GM23338 (cell line): ENCODE measurements at regions not wholly inside any gene's neighbourhood (a gene's known extent, or its start where the extent isn't known, plus 50 kb on each side); places are given as distances from the start of the nearest gene placed in this dataset.

Experiments used
- CREB1 ChIP-seq: fragments of 250-450 bp; sonication (Bioruptor Pico); IDR thresholded peaks from 2 replicates; pipeline ENCODE4 v1.5.0; 2020; ENCODE audit warnings: low read depth, mild to moderate bottlenecking, moderate library complexity
- CTCF ChIP-seq, 2 experiments: fragments of 200-600 bp in 1 of 2; sonication (generic) in 1 of 2; conservative IDR thresholded peaks; 2 replicates each; pipeline versions ENCODE4 v1.5.1 to v1.6.1; 2016 to 2017; ENCODE audit warnings: antibody characterized with exemption in 2 of 2, low read depth in 2 of 2, mild to moderate bottlenecking in 2 of 2, moderate library complexity in 1 of 2
- JUNB ChIP-seq: IDR thresholded peaks from one replicate; pipeline ENCODE4 v1.6.1; 2016; ENCODE audit warnings: antibody characterized with exemption; ENCODE audit not compliant: unreplicated experiment
- NANOG ChIP-seq: IDR thresholded peaks from 2 replicates; pipeline ENCODE4 v1.6.1; 2016; ENCODE audit warnings: antibody characterized with exemption, borderline replicate concordance
- REST ChIP-seq: IDR thresholded peaks from one replicate; pipeline ENCODE4 v1.6.1; 2018; ENCODE audit warnings: antibody characterized with exemption; ENCODE audit not compliant: unreplicated experiment
- STAT1 ChIP-seq: IDR thresholded peaks from one replicate; pipeline ENCODE4 v1.6.1; 2016; ENCODE audit warnings: antibody characterized with exemption; ENCODE audit not compliant: unreplicated experiment
- ZNF462 ChIP-seq: fragments of 250-450 bp; sonication (Bioruptor Pico); IDR thresholded peaks from 2 replicates; pipeline ENCODE4 v1.5.0; 2020; ENCODE audit warnings: mild to moderate bottlenecking, moderate library complexity

- TF ChIP-seq ZNF462 (CRISPR knock-in tag) (no peak), CTCF (conservative IDR thresholded peaks at IDR 0.05; ENCODE audit: low read depth in 2 of 2) (no peak), STAT1 (no peak), JUNB (no peak), NANOG (no peak), REST (no peak), CREB1 (CRISPR knock-in tag) (no peak)
These were observed 605.8 kb downstream of the METTL4 start (continued) for GRCh38 chr18:1965541-1965940.
